ENCODE measurements at regions not wholly inside any gene's neighbourhood (a gene's known extent, or its start where the extent isn't known, plus 50 kb on each side); places are given as distances from the start of the nearest gene placed in this dataset.

GRCh38 chr9:38145526-38146053 is 76.6 kb upstream of the SHB start:
- TF ChIP-seq EZH2phosphoT487 (IDR thresholded peaks at IDR 0.05; ENCODE audit: insufficient read depth, low read depth) (no peak), EZH2 (IDR thresholded peaks at IDR 0.05; ENCODE audit: insufficient read depth, poor library complexity, severe bottlenecking) (no peak)
